NCI-H748 treated with DMSO at 0.1 percent for 48 hours (cell line): ENCODE measurements at regions not wholly inside any gene's neighbourhood (a gene's known extent, or its start where the extent isn't known, plus 50 kb on each side); places are given as distances from the start of the nearest gene placed in this dataset.
"Not testable (repeated sequence)": the region's sequence is repeated elsewhere in the genome, so short reads cannot be mapped to it uniquely, and the experiment has no call there.

ENCODE experiments used
- DNase-seq: peaks from one replicate; lab custom pipeline; 2025; lab: John Stamatoyannopoulos, UW

DNA sequence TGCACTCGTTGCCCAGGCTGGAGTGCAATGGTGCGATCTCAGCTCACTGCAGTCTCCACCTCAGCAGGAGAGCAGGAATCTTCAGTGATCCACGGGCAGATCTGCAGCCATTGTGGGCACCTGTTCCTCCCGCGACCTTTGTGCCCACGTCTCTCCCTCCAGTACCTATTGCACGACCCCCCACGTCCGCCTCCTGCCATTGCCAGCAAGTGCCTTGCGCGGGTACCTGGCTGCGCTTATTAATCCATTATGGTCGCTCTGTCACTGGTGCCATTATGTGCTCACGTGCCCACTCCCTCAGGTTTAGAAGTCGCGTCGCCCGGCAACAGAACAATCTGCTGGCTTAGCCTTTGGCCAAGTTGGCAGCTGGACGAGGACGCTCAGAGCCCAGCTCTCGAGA is 146.2 kb upstream of the C1QTNF3 start:
- DNase-seq: not testable (repeated sequence)

DNA sequence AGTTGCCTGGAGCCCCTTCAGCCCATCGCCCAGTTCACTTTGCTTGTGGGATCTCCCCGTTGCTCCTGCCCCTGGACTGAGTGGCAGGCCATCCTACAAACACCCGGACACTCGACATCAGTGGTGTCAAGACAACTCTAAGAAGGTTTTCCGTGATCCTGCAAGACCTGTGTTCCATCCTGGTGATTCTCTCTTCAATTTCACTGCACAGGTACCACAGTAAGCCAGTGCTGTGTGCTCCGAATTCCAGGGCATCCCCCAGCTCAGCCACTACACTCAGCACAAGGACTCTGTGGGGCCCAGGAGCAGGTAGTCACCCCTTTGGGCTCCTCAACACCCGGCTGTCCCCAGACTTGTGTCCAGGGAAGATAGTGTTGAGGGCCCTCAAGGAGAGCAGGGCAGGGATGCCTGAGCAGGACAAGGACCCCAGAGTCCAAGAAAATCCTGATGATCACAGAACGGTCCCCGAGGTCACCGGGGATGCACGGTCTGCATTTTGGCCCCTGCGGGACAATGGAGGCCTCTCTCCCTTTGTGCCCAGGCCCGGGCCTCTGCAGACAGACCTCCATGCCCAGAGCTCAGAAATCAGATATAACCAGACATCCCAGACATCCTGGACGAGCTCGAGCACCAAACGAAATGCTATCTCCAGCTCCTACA is 146.9 kb upstream of the C1QTNF3 start:
- DNase-seq: not testable (repeated sequence)

DNA sequence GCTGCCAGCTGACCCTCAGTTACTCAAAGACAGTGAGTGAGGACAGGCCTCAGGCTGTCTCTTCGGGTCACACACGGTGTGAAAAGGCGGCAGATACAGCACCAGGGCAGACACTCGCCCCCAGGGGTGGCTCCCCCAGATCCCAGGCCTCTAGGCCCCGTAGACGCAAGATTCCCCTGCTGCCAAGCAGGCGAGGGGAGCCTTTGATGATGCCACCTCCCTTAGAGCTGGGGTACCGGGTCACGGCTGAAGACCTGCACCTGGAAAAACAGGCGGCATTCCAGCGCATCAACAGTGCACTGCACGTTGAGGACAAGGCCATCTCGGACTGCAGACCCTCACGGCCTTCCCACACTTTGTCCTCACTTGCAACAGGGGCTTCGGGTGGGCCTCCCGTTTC is 147.5 kb upstream of the C1QTNF3 start:
- not testable (repeated sequence) for DNase-seq

DNA sequence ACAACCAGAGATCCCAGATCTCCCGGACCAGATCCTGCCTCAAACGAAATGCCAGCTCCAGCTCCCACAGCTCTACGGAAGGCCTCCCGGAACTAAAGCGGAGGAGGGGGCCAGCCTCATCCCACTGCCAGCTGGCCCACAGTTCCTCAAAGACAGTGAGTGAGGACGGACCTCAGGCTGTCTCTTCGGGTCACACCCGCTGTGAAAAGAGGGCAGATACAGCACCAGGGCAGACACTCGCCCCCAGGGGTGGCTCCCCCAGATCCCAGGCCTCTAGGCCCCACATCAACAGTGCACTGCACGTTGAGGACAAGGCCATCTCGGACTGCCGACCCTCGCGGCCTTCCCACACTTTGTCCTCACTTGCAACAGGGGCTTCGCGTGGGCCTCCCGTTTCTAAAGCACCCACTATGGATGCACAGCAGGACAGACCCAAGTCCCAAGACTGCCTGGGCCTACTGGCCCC is 148.3 kb upstream of the C1QTNF3 start:
- DNase-seq: not testable (repeated sequence)

DNA sequence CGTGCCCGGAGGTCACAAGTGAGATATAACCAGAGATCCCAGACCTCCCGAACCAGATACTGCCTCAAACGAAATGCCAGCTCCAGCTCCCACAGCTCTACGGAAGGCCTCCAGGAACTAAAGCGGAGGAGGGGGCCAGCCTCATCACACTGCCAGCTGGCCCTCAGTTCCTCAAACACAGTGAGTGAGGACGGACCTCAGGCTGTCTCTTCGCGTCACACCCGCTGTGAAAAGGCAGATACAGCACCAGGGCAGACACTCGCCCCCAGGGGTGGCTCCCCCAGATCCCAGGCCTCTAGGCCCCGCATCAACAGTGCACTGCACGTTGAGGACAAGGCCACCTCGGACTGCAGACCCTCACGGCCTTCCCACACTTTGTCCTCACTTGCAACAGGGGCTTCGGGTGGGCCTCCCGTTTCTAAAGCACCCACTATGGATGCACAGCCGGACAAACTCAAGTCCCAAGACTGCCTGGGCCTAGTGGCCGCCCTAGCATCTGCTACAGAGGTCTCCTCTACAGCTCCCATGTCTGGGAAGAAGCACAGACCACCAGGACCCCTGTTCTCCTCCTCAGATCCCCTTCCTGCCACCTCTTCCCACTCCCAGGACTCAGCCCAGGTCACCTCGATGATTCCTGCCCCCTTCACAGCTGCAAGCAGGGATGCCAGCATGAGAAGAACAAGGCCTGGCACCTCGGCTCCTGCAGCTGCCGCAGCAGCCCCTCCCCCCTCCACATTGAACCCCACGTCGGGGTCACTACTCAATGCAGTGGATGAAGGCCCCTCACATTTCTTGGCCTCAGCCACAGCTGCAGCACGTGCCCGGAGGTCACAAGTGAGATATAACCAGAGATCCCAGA is 149.3 kb upstream of the C1QTNF3 start:
- not testable (repeated sequence) for DNase-seq

DNA sequence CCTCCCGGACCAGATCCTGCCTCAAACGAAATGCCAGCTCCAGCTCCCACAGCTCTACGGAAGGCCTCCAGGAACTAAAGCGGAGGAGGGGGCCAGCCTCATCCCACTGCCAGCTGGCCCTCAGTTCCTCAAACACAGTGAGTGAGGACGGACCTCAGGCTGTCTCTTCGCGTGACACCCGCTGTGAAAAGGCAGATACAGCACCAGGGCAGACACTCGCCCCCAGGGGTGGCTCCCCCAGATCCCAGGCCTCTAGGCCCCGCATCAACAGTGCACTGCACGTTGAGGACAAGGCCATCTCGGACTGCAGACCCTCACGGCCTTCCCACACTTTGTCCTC is 149.9 kb upstream of the C1QTNF3 start:
- not testable (repeated sequence) for DNase-seq

DNA sequence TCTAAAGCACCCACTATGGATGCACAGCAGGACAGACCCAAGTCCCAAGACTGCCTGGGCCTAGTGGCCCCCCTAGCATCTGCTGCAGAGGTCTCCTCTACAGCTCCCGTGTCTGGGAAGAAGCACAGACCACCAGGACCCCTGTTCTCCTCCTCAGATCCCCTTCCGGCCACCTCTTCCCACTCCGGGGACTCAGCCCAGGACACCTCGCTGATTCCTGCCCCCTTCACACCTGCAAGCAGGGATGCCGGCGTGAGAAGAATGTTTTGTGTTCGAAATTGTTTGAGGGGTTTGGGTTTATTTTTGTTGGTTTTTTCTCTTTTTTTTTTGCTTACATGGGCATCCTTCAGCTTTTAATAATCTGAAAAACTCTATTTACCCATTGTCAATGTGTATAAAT is 150.3 kb upstream of the C1QTNF3 start:
- not testable (repeated sequence) for DNase-seq

DNA sequence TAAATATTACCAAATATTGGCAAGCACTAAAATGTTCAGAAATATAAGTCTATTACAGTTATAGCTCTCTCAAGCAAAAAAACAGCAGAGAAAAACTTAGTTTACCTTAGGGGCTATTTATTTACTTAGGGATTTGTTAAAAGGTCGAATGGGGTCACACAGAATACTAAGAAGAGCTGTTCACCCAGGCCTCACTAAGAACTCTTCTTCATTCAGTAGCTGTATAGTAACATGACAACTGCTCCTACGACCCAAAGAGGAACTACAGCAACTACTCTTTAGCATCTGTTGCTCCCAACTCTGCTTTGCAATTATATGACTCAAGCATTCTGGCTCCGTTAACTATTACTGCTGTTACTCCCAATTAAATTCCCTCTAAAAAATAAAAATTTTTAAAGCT is 150.8 kb upstream of the C1QTNF3 start:
- DNase-seq: not testable (repeated sequence)

DNA sequence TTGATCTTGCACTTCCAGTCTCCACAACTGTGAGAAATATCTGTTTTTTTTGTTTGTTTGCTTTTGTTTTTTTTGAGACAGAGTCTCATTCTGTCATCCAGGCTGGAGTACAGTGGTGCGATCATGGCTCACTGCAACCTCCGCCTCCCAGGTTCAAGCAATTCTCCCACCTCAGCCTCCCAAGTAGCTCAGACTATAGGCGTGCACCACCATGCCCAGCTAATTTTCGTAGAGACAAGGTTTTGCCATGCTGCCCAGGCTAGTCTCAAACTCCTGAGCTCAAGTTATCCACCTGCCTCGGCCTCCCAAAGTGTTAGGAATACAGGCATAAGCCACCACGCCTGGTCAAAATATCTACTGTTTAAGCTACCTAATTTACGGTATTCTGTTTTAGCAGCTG is 153.1 kb upstream of the C1QTNF3 start:
- not testable (repeated sequence) for DNase-seq

DNA sequence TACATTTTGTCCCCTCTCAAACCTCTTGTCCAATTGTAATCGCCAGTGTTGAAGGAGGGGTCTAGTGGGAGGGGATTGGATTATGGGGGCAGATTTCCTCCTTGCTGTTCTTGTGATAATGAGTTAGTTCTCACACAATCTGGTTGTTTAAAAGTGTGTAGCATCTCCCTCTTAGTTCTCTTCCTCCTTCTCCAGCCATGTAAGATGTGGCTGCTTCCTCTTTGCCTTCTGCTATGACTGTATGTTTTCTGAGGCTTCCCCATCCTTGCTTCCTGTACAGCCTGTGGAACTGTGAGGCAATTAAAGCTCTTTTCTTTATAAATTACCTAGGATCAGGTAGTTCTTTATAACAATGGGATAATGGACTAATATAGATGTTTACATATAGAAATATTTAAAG is 162.3 kb upstream of the C1QTNF3 start:
- not testable (repeated sequence) for DNase-seq

DNA sequence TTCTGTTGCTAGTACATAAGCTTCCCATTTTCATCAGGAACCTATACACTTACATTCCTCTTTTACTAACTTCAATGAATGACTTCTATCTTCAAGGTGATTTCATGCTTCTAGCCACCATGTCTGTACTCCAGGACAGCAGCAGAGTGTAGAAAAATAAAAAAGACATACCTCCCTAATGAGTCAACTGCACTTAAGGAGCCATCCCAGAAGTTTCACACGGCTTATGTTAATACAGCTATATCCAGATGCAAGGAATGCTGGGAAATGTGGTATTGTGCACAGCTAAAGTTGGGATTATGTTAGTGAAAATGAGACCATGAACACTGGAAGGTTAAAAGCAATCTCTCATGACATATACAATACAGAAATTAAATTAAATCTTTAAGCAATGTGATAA is 174.4 kb upstream of the C1QTNF3 start:
- DNase-seq: not testable (repeated sequence)

DNA sequence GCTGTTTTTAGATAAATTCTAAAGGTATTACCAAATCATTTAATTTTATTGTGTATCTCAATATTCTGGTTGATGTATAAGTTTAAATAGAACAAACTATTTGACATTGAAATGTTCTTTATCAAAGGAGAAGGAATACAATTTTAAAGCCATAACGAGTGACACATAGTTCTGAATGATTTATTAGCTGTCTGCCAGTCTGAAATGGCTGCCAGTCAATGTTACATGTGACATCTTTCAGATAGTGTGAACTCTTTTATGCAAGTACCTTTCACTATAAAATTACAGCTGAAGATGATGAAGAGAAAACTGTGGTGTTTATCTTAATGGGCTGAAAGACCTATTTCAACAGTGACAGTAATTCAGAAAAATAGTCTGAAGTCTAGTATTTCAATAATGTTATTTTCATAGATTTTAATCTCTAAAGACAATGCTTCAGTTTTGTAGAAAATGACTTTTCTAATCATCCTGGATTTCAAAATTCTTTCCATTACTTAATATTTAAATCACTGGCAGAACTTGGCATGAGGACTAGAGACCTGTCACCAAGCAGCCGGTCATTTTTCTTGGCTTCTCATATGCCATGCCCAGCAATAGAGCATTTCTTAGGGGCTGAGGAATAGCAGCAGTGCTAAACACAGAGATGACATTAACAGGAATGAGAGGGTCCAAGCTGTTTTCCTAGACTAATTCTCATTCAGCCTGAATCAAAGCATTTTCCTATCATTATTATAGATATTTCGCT is 178.5 kb upstream of the C1QTNF3 start:
- not testable (repeated sequence) for DNase-seq

DNA sequence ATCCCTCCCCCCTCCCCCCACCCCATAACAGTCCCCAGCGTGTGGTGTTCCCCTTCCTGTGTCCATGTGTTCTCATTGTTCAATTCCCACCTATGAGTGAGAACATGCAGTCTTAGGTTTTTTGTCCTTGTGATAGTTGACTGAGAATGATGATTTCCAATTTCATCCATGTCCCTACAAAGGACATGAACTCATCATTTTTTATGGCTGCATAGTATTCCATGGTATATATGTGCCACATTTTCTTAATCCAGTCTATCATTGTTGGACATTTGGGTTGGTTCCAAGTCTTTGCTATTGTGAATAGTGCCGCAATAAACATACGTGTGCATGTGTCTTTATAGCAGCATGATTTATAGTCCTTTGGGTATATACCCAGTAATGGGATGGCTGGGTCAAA is 180.1 kb upstream of the C1QTNF3 start:
- DNase-seq: not testable (repeated sequence)

DNA sequence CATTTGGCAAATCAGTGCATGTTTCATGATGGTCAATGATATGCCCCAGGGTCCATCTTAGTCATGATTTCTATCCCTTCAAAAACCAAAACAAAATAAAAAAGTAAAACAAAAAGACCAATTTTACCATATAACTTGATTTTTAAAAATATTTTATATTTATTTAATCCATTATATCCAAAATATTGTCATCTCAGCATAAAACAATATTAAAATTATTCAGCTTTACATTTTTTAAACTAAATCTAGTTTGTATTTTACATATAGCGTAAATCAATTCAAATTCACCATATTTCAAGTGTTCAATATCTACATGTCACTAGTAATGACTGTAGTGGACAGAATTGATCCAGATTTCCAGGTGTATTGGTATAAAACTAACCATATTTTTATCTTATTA is 187.4 kb upstream of the C1QTNF3 start:
- DNase-seq: not testable (repeated sequence)

DNA sequence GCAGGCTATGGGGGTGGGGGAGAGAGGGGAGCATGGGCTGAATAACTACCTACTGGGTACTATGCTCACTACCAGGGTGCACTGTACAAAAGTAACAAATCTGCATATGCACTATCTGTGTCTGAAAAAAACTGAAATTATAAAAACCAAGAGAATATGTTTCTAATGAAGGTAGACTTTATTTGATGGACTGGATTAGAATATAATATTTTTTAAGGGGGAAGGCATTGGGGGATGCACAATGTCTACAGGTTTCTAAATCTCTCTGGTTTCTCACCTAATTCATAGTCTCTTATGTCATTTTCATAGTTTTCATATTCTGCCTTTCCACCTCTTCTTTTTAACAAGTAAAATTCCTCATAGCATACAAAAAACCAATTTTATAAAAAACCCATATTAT is 200.8 kb upstream of the C1QTNF3 start:
- DNase-seq: not testable (repeated sequence)

DNA sequence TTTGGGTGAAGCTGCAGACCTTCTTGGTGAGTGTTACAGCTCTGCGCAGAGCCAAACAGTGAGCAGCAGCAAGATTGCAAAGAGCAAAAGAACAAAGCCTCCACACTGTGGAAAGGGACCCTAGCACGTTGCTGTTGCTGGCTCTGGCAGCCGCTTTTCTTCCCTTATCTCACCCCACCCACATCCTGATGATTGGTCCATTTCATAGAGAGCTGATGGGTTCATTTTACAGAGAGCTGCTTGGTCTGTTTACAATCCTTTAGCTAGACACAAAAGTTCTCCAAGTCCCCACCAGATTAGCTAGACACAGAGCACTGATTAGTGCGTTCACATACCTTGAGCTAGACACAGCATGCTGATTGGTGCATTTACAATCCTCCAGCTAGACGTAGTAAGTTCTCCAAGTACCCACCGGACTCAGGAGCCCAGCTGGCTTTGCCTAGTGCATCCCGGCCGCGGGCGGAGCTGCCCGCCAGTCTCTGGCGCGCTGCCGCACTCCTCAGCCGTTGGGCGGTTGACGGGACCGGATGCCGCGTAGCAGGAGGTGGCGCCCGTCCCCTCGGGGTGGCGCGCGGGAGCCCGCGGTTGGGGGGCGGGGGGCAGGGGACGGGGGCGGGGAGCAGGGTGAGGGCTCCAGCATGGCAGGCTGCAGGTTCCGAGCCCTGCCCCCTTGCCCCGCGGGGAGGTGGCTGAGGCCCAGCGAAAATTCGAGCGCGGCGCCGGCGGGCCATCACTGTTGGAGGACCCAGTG is 201.4 kb upstream of the C1QTNF3 start:
- DNase-seq: not testable (repeated sequence)

DNA sequence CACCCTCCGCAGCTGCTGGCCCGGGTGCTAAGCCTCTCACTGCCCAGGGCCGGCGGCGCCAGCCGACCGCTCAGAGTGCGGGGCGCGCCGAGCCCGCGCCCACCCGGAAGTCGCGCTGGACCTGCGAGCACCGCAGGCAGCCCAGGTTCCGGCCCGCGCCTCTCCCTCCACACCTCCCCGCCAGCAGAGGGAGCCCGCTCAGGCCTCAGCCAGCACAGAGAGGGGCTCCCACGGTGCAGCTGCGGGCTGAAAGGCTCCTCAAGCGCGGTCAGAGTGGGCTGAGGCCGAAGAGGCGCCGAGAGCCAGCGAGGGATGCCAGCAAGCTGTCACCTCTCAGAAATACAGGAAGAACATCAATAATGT is 202.0 kb upstream of the C1QTNF3 start:
- not testable (repeated sequence) for DNase-seq

DNA sequence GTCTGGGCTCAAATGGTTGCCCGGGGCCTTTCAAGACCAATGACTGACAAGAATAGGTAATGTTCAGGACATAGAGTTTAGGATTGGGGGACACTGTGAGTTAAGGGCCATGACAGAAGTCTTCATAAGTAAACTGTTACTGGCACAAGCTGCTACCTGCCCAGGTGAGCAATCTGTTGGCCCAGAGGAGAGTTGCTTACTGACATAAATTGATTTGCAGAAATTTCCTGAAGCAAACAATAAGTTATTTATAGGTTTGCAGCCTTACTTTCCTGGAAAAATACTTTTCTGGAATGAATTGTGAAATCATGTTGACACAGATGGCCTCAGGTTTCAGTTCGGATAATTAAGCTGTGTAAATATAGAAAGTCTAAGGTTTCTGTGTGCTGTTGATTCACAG is 202.8 kb upstream of the C1QTNF3 start:
- peak; percentile 92 for DNase-seq

DNA sequence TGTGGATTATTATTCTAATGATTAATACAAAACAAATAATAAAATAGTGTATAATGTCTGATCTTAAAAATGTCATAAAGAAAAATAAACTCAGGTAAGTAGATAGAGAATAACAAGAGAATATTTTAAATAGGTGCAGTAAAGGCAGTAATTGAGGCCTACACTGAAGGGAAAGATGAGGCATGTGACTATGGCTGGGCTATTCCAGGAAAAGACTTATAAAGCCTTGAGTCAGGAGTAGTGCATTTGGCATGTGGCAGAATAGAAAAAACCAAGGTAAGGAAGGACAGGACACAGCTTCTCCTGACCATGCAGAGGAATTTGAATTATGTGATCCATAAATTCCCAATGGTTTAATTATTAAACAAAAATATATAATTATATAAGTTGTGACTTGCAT is 215.6 kb upstream of the C1QTNF3 start:
- not testable (repeated sequence) for DNase-seq

DNA sequence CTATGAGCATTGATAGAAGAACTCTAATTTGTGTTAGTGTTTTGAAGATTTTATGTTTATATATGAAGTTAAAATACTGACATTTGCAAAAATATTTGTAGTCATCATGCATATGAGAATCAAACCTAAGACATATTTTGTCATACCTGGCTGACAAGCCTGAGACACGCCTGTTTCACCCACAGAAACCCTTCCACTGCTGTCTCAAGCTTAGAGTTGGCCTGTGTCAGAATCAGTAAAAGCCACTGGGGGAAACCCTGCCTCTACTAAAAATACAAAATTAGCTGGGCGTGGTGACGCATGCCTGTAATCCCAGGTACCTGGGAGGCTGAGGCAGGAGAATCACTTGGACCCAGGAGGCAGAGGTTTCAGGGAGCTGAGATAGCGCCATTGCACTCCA is 218.0 kb upstream of the C1QTNF3 start:
- DNase-seq: not testable (repeated sequence)

DNA sequence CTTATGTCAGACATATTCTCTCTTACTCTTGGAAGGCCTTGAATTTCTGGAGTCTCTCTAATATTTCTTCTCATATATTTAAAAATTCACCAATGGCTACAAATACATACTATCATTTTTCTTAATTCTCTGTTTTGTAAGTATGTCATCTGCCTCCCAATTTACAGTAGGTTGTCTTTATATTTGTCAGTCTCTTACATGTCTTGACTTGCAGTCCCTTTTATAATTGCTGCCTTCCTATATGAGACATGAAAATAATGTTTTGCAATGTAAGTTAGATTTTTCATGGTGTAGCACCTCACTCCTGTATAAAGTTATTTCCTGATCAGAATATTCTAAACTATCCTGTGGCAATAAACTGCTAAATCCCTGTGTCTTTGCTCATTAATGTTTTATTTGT is 223.1 kb upstream of the C1QTNF3 start:
- not testable (repeated sequence) for DNase-seq

DNA sequence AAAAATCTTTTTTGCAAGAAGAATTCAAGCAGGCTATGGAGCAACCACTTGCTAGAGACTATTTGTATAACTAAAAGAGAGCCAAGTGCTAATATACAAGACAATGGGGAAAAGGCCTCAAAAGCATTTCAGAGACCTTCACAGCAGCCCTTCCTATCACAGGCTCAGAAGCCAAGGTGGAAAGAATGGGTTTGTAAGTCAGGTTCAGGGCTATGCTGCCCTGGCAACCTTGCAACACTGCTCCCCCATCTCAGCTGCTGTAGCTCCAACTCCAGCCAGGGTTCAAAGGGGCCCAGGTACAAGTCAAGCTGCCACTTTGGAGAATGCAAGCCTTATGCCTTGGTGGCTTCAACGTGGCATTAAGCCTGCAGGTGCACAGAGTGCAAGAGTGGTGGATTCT is 253.7 kb upstream of the C1QTNF3 start:
- not testable (repeated sequence) for DNase-seq
